H1 (cell line): ENCODE measurements at regions not wholly inside any gene's neighbourhood (a gene's known extent, or its start where the extent isn't known, plus 50 kb on each side); places are given as distances from the start of the nearest gene placed in this dataset.

Experiments
- POLR2A ChIP-seq, 2 experiments: IDR thresholded peaks; 1 replicate in 1 of 2; 2 replicates in 1 of 2; pipeline ENCODE4 v1.6.1; 2011; ENCODE audit warnings: low read depth in 2 of 2, low read length in 2 of 2, mild to moderate bottlenecking in 2 of 2; ENCODE audit errors: control extremely low read depth in 1 of 2
- TAF7 ChIP-seq: optimal IDR thresholded peaks from 2 replicates; pipeline ENCODE3; 2011; ENCODE audit warnings: low read depth, mild to moderate bottlenecking, inconsistent platforms, low read length, moderate library complexity, borderline replicate concordance
- TF ChIP-seq, protein P1 (sequence below), 3 experiments: IDR thresholded peaks; 1 replicate in 2 of 3; 2 replicates in 1 of 3; pipeline versions ENCODE4 v1.5.1 to v1.6.1; 2011; ENCODE audit warnings: low read length in 3 of 3, mild to moderate bottlenecking in 3 of 3, inconsistent platforms in 2 of 3, low read depth in 1 of 3, moderate library complexity in 1 of 3; ENCODE audit not compliant: insufficient read depth in 1 of 3; ENCODE audit errors: control extremely low read depth in 1 of 3

DNA sequence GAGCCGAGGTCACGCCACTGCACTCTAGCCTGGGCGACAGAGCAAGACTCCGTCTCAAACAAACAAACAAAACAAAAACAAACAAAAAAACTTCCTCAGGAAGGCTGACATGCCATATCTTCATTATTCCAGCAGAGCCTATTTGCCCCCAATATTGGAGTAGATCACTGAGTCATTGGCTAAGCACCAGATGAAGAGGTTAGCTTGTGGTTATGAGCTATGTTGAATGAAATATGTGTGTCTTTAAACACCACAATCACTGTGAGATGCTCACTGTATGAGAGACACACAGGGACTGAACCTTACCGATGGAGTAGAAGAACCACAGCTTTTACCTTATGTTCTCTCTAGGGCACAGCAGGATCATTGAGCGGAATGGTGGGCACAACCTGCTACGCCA, 122.1 kb upstream of the EOLA2 start (continued):
- TF ChIP-seq TAF7 (no peak), POLR2A (IDR thresholded peaks at IDR 0.05; ENCODE audit: control extremely low read depth in 1 of 2, low read depth in 2 of 2, low read length in 2 of 2) (no peak)
- TF ChIP-seq, protein P1, sequence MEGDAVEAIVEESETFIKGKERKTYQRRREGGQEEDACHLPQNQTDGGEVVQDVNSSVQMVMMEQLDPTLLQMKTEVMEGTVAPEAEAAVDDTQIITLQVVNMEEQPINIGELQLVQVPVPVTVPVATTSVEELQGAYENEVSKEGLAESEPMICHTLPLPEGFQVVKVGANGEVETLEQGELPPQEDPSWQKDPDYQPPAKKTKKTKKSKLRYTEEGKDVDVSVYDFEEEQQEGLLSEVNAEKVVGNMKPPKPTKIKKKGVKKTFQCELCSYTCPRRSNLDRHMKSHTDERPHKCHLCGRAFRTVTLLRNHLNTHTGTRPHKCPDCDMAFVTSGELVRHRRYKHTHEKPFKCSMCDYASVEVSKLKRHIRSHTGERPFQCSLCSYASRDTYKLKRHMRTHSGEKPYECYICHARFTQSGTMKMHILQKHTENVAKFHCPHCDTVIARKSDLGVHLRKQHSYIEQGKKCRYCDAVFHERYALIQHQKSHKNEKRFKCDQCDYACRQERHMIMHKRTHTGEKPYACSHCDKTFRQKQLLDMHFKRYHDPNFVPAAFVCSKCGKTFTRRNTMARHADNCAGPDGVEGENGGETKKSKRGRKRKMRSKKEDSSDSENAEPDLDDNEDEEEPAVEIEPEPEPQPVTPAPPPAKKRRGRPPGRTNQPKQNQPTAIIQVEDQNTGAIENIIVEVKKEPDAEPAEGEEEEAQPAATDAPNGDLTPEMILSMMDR (IDR thresholded peaks at IDR 0.05; ENCODE audit: control extremely low read depth in 1 of 3, insufficient read depth in 1 of 3, low read depth in 1 of 3, low read length in 3 of 3) = no peak
